GM10248 (cell line): ENCODE measurements at regions not wholly inside any gene's neighbourhood (a gene's known extent, or its start where the extent isn't known, plus 50 kb on each side); places are given as distances from the start of the nearest gene placed in this dataset.

Experiments
- CTCF ChIA-PET: fragments of 300-600 bp; sonication (Branson Sonifier 250); formaldehyde crosslinking; extraction: SDS; loops from one replicate; lab custom pipeline; 2021; ENCODE audit warnings: antibody characterized with exemption; lab: Yijun Ruan, JAX
- POLR2A ChIA-PET: fragments of 350-650 bp; sonication (Branson Sonifier 250); formaldehyde crosslinking; extraction: SDS; loops from one replicate; lab custom pipeline; 2020; ENCODE audit warnings: antibody characterized with exemption; lab: Yijun Ruan, JAX
- DNase-seq: peaks from one replicate; pipeline ENCODE4 v3.0.0; 2012; ENCODE audit errors: extremely low spot score
- TF ChIP-seq, protein P1 (sequence below): IDR thresholded peaks from 2 replicates; pipeline ENCODE4 v1.5.1; 2012; ENCODE audit warnings: mild to moderate bottlenecking, low read depth; ENCODE audit errors: extremely low read depth, missing control alignments, control extremely low read depth

DNA sequence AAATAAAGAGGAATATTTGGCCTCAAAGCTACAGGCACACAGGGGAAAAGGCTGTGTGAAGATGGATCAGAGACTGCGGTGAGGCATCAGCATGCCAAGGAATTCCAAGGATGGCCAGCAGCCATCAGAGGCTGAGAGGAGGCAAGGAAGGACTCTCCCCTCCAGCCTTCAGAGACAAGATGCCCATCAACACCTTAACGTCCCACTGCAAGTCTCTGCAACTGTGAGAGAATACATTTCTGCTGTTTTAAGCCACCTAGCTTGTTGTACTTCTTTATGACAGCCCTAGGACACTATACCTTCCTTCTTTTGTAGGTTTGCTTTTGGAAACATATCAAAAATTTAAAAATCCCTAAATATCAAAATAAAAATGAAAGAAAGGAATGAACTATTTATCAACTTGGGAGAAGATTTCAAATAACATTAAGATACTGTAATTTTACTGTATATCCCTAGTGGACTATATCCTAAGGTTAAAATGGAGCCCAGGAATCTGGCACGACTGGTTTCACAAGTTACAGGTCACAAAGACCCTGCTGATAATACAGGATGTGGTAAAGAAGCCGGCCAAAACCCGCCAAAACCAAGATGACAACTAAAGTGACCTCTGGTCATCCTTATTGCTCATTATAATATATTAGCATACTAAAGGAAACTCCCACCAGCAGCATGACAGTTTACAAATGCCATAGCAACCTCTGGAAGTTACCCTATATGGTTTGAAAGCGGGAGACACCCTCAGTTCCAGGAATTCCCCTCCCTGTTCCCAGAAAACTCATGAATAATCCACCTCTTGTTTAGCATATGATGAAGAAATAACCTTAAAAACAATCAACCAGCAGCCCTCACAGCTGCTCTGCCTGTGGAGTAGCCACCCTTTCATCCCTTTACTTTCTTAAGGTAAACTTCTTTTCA lies 185.2 kb downstream of the AVL9 start:
- TF ChIP-seq, protein P1, sequence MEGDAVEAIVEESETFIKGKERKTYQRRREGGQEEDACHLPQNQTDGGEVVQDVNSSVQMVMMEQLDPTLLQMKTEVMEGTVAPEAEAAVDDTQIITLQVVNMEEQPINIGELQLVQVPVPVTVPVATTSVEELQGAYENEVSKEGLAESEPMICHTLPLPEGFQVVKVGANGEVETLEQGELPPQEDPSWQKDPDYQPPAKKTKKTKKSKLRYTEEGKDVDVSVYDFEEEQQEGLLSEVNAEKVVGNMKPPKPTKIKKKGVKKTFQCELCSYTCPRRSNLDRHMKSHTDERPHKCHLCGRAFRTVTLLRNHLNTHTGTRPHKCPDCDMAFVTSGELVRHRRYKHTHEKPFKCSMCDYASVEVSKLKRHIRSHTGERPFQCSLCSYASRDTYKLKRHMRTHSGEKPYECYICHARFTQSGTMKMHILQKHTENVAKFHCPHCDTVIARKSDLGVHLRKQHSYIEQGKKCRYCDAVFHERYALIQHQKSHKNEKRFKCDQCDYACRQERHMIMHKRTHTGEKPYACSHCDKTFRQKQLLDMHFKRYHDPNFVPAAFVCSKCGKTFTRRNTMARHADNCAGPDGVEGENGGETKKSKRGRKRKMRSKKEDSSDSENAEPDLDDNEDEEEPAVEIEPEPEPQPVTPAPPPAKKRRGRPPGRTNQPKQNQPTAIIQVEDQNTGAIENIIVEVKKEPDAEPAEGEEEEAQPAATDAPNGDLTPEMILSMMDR: no peak
- ChIA-PET CTCF (interaction anchor here (1.0 kb wide), 1 partner anchor 12 kb away, joined by 5 read pairs; no protein-coding TSS in a partner anchor), POLR2A (no interaction called here)
- DNase-seq: no peak

DNA sequence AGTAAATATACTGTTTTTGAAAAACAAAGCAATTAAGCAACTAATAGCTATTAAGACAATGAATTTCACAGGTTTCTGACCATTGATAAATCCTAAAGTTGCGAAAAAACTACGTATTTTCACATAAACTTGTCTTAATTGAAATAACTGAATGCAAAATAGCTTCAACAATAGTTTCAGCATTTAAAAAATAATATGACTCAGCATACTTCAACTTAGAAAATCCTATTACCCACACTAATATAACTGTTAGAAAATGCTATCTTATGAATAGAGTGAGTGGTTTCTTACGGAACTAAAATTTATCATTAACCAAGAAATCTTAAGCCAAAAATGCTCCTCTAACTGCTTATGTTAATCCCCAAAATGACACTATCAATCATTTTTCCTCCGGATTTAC lies 183.9 kb downstream of the AVL9 start:
- TF ChIP-seq, protein P1: no peak
- CTCF ChIA-PET: interaction anchor here (1.0 kb wide), 1 partner anchor 11 kb away, joined by 5 read pairs; no protein-coding TSS in a partner anchor
- no peak for DNase-seq
- POLR2A ChIA-PET: no interaction called here

DNA sequence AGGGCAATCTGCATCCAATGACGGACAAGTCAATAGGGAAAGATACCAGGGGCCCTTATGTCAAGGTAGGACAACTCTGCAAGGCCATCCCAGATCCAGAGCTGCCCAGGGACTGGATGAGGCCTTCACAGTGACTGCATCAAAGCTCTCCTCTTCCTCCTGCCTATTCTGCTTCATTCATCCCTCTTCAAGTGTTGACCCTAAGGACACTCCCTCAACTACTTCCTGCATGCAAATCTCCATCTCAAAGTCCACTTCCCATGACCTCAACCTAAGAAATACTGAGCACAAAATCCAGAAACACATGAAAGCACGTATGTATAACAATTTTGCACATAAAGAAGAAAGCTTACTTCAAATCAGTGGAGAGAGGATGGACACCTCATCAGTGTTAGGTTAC lies 182.3 kb downstream of the AVL9 start:
- DNase-seq: no peak
- TF ChIP-seq, protein P1: no peak
- CTCF ChIA-PET: no interaction called here
- POLR2A ChIA-PET: no interaction called here

DNA sequence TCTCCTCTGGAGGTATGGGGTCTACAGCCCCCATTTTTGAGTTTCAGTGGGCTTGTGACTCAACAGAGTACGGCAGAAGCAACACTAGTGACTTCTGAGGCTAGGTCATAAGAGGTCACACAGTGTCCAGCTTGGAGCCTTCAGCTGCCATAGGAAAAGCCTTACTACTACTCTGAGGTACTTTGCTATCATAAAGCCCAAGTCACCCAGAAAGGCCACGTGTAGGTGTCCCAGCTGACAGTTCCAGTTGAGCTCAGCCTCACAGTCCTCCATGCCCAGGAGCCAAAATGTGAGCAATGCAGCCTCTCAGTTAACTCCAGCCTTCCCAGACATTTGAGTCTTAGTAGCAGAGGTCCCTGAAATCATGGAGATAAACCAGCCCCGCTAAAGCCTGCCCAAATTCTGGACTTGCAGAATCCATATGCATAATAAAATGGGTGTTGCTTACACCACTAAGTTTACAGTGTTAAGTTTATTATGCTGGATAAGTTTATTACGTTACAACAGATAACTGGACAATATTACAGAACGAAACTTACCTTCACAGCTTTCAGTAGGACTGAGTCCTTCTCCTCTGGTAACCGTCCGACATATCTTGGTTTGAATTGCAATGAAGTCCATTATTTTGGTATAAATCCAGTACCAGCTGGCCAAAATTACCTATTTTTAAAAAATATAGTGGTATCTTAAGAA lies 181.1 kb downstream of the AVL9 start:
- ChIA-PET POLR2A (no interaction called here), CTCF (no interaction called here)
- no peak for DNase-seq
- TF ChIP-seq, protein P1: no peak

DNA sequence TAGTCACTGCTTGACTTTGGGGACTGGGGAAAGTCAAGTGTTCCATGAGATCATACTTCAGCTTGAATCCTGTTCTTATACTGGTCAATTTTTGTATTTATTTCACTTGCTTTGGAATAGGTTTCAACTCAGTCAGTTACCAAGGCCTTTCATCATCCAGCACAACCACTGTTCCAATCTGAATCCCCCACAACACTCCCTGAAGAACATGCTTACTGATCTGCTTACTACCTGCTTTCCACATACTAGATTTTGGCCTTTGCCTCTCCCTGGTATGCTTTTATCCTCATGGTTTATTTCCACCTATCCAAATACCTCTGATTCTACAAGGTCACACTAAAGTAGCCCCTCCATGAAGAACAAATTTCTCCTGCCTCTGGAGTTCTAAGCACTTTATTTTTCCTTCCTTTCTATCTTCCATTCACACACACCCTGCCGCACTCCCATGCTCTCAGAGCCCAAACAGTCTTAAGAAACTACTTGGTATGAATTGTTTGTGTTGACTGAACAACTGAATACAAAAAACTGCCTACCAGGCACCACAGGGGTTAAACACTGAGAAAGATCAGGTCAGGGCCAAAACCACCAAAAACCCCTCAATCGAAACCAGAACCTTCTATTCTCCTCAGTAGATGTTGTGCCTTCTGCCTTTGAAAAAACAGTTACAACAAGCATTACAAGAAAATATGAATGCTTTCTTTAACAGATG lies 178.1 kb downstream of the AVL9 start:
- CTCF ChIA-PET: no interaction called here
- POLR2A ChIA-PET: no interaction called here
- DNase-seq: no peak
- TF ChIP-seq, protein P1: no peak
